Epithelial cell of esophagus (primary cell): ENCODE measurements at regions not wholly inside any gene's neighbourhood (a gene's known extent, or its start where the extent isn't known, plus 50 kb on each side); places are given as distances from the start of the nearest gene placed in this dataset.

ENCODE experiments used
- DNase-seq: peaks from one replicate; pipeline ENCODE4 v3.0.0; 2010; ENCODE audit warnings: low read depth
- H3K4me3 ChIP-seq: 2 replicates; pipeline ENCODE4 v1.5.1; 2011; ENCODE audit warnings: mild to moderate bottlenecking, low read length, control low read depth
- TF ChIP-seq, protein P1 (sequence below): IDR thresholded peaks from 2 replicates; pipeline ENCODE4 v1.5.1; 2011; ENCODE audit warnings: low read depth, mild to moderate bottlenecking, low read length, control low read depth, inconsistent platforms; ENCODE audit not compliant: insufficient read depth; ENCODE audit errors: missing control alignments

DNA sequence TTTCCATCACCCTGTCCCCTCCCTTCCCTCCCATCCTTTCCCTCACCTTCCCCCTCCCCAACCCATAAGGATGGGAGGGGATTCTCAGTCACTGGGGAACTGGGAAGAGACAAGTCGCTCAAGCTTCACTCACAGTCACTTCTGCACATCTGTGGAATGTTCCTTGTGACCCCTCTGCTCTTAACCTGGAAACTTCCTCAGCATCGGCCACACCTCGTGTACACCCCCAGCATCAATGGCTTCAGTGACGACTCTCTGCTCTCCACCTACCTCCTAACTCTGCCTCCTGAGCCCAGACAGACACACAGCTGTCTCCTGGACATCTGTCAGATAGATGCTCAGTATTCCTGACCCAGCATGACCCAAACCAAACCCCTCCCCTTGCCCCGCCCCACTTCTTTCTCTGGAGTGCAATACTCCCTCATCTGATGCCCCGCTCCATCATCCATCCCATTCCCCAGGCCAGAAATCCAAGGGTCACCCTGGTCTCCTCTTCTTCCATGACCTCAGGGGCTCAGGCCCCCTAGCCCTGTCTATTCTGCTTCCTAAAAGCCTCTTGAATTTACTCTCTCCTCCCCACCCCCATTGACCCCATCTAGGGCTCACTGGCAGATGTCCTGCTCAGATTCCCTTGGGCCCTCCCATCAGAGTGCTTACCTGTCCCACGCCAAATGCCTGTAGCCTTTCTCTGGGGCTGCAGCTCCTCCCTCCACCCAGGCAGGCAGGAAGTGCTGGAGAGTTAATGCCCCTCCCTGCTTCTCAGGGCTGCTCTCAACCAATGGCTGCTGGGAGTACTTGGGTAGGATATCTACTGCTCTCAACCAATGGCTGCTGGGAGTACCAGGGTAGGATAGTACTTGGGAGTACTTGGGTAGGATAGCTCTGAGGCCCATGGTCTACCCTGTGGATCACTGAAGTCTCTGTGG lies 83.1 kb upstream of the CSF3R start:
- H3K4me3 ChIP-seq = no peak overlapping the region
- no peak for DNase-seq
- TF ChIP-seq, protein P1, sequence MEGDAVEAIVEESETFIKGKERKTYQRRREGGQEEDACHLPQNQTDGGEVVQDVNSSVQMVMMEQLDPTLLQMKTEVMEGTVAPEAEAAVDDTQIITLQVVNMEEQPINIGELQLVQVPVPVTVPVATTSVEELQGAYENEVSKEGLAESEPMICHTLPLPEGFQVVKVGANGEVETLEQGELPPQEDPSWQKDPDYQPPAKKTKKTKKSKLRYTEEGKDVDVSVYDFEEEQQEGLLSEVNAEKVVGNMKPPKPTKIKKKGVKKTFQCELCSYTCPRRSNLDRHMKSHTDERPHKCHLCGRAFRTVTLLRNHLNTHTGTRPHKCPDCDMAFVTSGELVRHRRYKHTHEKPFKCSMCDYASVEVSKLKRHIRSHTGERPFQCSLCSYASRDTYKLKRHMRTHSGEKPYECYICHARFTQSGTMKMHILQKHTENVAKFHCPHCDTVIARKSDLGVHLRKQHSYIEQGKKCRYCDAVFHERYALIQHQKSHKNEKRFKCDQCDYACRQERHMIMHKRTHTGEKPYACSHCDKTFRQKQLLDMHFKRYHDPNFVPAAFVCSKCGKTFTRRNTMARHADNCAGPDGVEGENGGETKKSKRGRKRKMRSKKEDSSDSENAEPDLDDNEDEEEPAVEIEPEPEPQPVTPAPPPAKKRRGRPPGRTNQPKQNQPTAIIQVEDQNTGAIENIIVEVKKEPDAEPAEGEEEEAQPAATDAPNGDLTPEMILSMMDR = no peak

DNA sequence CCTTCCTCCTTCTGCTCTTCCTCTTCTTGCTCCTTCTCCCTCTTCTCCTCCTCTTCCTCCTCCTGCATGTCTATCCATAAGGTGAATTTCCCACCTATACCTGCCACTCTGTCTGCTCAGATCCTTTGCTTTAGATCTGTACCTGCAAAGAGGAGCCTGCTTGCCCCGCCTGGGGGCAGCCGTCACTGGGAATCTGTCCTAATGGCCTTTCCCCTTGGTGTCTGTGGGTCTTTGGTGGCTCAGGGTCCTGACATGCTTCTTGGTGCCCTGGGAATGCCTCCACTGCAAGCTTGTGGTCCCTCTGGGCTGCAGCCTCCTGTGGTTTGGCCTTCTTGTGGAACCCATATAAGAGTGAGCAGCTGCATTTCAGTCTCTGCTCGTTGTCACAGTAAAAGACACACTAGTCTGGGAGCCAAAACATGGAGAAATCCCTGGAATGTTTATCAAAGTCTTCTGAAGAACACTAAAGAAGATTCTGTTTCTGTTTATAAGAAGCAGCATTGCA lies 79.5 kb upstream of the CSF3R start:
- no peak overlapping the region for H3K4me3 ChIP-seq
- DNase-seq = no peak
- TF ChIP-seq, protein P1 = no peak

DNA sequence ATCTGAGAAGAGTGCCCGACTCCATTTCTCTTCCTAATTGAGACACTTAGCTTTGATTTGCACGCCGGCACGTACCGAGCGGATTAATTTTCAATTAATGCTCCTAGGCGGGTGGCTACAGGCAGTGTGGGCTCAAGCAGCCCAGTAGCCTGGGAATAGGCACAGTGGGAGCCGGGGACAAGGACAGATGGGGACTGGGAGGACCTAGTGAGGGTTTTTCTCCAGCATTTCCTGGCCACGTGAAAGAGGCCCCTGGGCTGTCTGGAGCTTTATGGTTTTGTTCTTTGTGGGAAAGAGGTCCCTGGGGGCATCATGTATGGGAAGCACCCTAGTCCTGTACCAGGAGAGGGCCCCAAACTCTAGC lies 78.6 kb upstream of the CSF3R start:
- TF ChIP-seq, protein P1 = no peak
- DNase-seq = no peak
- no peak overlapping the region for H3K4me3 ChIP-seq

DNA sequence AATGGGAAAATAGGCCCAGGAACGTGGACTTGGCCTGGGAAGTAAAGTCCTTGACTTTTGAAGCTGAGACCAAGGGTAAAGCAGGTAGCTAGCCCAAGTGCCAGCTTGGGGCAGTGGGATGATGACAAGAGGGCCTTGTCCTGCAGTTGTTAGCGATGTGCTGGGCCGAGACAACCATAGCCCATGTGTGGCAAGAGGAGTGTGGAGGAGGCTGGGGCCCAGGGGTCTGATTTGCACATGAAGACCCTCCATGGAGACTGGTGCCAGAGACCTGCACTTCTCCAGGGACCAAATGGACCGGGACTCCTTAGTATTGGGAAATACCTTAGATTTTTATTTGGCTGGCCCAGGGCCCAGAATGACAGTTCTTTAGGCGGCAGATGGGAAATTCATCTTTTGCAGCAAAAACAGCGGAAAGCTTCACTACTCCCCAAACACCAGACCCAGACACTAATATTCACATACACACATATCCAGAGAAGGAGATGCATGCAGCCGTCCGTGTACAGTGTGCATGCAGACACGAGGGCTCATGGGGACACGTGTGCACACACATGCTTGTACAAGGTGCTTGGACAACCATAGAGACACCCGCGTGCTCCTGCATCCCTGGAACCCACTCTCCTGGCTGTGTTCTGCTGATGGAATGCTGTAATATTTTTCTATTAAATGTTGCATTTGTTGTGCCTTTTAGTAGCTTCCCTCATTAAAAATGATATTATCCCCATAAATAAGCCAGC lies 78.1 kb upstream of the CSF3R start:
- no peak for DNase-seq
- no peak overlapping the region for H3K4me3 ChIP-seq
- TF ChIP-seq, protein P1 = no peak

DNA sequence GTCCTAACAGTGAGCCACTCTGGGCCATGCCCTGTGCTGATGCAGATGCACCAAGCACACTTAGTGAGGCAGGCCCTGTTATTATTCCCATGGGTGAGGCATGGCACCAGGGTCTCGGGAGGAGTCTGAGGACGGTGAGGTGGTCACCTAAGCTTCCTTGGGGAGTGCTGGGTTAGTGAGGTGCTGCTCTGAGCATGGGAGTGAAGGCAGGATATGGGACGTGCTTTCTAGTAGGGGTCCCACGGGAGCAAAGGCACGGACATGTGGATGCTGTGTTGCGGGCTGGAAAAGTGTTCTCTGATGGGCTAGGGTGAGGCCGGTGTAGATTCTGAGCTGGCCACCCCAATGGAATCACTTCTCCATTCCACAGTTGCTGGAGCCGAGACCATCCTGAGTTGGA lies 77.5 kb upstream of the CSF3R start:
- no peak overlapping the region for H3K4me3 ChIP-seq
- TF ChIP-seq, protein P1 = no peak
- DNase-seq = no peak

DNA sequence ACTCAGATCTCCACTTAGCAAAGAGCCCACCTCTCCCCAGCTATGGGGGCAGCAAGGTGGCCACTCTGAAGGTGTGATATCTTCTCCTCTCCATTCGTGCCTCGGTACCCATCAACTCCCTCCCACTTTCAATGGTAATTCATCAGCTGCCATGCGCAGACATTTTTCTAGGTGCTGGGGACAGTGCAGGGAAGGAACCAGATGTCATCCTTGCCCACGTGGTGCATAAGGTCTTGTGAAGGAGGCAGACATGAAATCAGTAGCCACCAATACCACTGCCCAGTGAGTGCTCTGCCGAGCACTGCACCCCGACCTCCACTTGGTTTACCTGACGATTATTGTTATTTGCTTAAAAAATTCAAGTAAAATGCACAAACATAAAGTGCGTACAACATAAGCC lies 76.3 kb upstream of the CSF3R start:
- H3K4me3 ChIP-seq = no peak overlapping the region
- TF ChIP-seq, protein P1 = no peak
- DNase-seq = no peak
